Endothelial cell of umbilical vein (primary cell): ENCODE measurements at regions not wholly inside any gene's neighbourhood (a gene's known extent, or its start where the extent isn't known, plus 50 kb on each side); places are given as distances from the start of the nearest gene placed in this dataset.

ENCODE experiments used
- BruUV-seq: library from RNA; stranded (reverse); fragments of 400-500 nt; replicated peaks from 2 replicates; lab custom pipeline; 2021; lab: Mats Ljungman, UMichigan
- CTCF ChIA-PET: fragments of 300-600, 350-600 bp; sonication (Branson Sonifier 250); formaldehyde crosslinking; loops from one replicate; lab custom pipeline; 2021; ENCODE audit warnings: antibody characterized with exemption, inconsistent platforms; lab: Charles Lee
- POLR2A ChIA-PET: fragments of 300-600, 350-600 bp; sonication (Branson Sonifier 250); formaldehyde crosslinking; loops from one replicate; lab custom pipeline; 2021; ENCODE audit warnings: antibody characterized with exemption, inconsistent platforms; lab: Charles Lee
- DNase-seq: peaks from one replicate; pipeline ENCODE4 v3.0.0-alpha.2; 2011; ENCODE audit warnings: low read depth, low spot score
- FAIRE-seq: peaks from 2 replicates; lab custom pipeline; 2011; peaks lifted over from hg19 to GRCh38; lab: Jason Lieb, UNC
- H2AFZ ChIP-seq: 2 replicates; pipeline ENCODE4 v1.6.0; 2012; ENCODE audit warnings: low read depth, low read length, control low read depth, inconsistent platforms
- H3K27ac ChIP-seq: 2 replicates; pipeline ENCODE4 v1.5.1; 2011; ENCODE audit warnings: low read depth, mild to moderate bottlenecking, control low read depth, low read length, moderate library complexity; ENCODE audit not compliant: insufficient read depth
- H3K27me3 ChIP-seq, 2 experiments: 2 replicates each; pipeline versions ENCODE4 v1.6.0 to v1.6.1; 2011; ENCODE audit warnings: low read length in 2 of 2, mixed read lengths in 1 of 2; ENCODE audit not compliant: control insufficient read depth in 2 of 2, insufficient read depth in 2 of 2
- H3K36me3 ChIP-seq, 2 experiments: 2 replicates in 1 of 2; 3 replicates in 1 of 2; pipeline ENCODE4 v1.5.1; 2011; ENCODE audit warnings: low read length in 2 of 2, mild to moderate bottlenecking in 1 of 2, moderate library complexity in 1 of 2; ENCODE audit not compliant: control insufficient read depth in 2 of 2, insufficient read depth in 2 of 2; ENCODE audit errors: extremely low read depth in 1 of 2
- H3K4me1 ChIP-seq: 3 replicates; pipeline ENCODE4 v1.5.1; 2011; ENCODE audit warnings: mild to moderate bottlenecking, low read length; ENCODE audit not compliant: control insufficient read depth, insufficient read depth; ENCODE audit errors: extremely low read depth
- H3K4me2 ChIP-seq: 2 replicates; pipeline ENCODE4 v1.6.1; 2011; ENCODE audit warnings: low read length, control low read depth, mixed read lengths; ENCODE audit not compliant: insufficient read depth
- H3K4me3 ChIP-seq, 3 experiments: fragments of 200-600 bp in 1 of 3; sonication (generic), shearing (Covaris generic) in 1 of 3; replicated peaks in 1 of 3; 2 replicates each; pipeline ENCODE4 v1.5.1; 2011 to 2016; ENCODE audit warnings: control low read depth in 3 of 3, low read length in 3 of 3, mild to moderate bottlenecking in 2 of 3, inconsistent platforms in 1 of 3, low read depth in 1 of 3, moderate library complexity in 1 of 3; ENCODE audit not compliant: insufficient read depth in 1 of 3
- H3K79me2 ChIP-seq: 2 replicates; pipeline ENCODE4 v1.6.0; 2012; ENCODE audit warnings: low read length, inconsistent platforms; ENCODE audit not compliant: control insufficient read depth, insufficient read depth
- H3K9ac ChIP-seq: replicated peaks from 2 replicates; pipeline ENCODE3; 2011; ENCODE audit warnings: low read length, control low read depth; ENCODE audit not compliant: insufficient read depth; ENCODE audit errors: extremely low read depth
- H3K9me1 ChIP-seq: replicated peaks from 3 replicates; pipeline ENCODE4 v1.6.0; 2011; ENCODE audit warnings: mild to moderate bottlenecking, low read length; ENCODE audit not compliant: control insufficient read depth, insufficient read depth; ENCODE audit errors: extremely low read depth
- H3K9me3 ChIP-seq: replicated peaks from 2 replicates; pipeline ENCODE4 v1.5.1; 2012; ENCODE audit warnings: low read length, inconsistent platforms; ENCODE audit not compliant: control insufficient read depth, insufficient read depth
- H4K20me1 ChIP-seq: replicated peaks from 2 replicates; pipeline ENCODE3; 2011; ENCODE audit warnings: mild to moderate bottlenecking, low read length; ENCODE audit not compliant: control insufficient read depth, insufficient read depth; ENCODE audit errors: extremely low read depth
- CTCF ChIP-seq, 2 donors: IDR thresholded peaks; 1 replicate in 1 of 2; 2 replicates in 1 of 2; pipeline ENCODE4 v1.5.1; 2011; ENCODE audit warnings: low read length in 2 of 2, mild to moderate bottlenecking in 2 of 2, moderate library complexity in 2 of 2, control low read depth in 1 of 2, inconsistent platforms in 1 of 2, low read depth in 1 of 2; ENCODE audit not compliant: insufficient read depth in 1 of 2; ENCODE audit errors: extremely low read depth in 1 of 2
- EZH2 ChIP-seq: IDR thresholded peaks from 2 replicates; pipeline ENCODE4 v1.6.1; 2012; ENCODE audit warnings: borderline replicate concordance, low read depth, mild to moderate bottlenecking, moderate library complexity, low read length, inconsistent platforms; ENCODE audit not compliant: severe bottlenecking
- FOS ChIP-seq: IDR thresholded peaks from 2 replicates; pipeline ENCODE4 v1.6.1; 2011; ENCODE audit warnings: mild to moderate bottlenecking, low read length, moderate library complexity, borderline replicate concordance; ENCODE audit not compliant: insufficient read depth
- GATA2 ChIP-seq: IDR thresholded peaks from 2 replicates; pipeline ENCODE4 v1.7.0; 2011; ENCODE audit warnings: low read depth, mild to moderate bottlenecking, moderate library complexity, mixed read lengths, low read length; ENCODE audit not compliant: insufficient read length, insufficient read depth
- JUN ChIP-seq: IDR thresholded peaks from 2 replicates; pipeline ENCODE4 v1.6.1; 2011; ENCODE audit warnings: borderline replicate concordance, low read depth; ENCODE audit not compliant: insufficient read length, insufficient read depth
- MAX ChIP-seq: IDR thresholded peaks from 2 replicates; pipeline ENCODE4 v1.6.1; 2011; ENCODE audit not compliant: insufficient read depth, insufficient read length
- MYC ChIP-seq: IDR thresholded peaks from one replicate; pipeline ENCODE4 v1.6.1; 2011; ENCODE audit warnings: mild to moderate bottlenecking, low read depth, low read length
- POLR2A ChIP-seq: IDR thresholded peaks from 2 replicates; pipeline ENCODE4 v1.6.1; 2012; ENCODE audit warnings: low read depth, mild to moderate bottlenecking, control low read depth, low read length
- POLR2AphosphoS5 ChIP-seq: IDR thresholded peaks from 2 replicates; pipeline ENCODE4 v1.6.1; 2012; ENCODE audit warnings: low read depth, mild to moderate bottlenecking, control low read depth, low read length, moderate library complexity; ENCODE audit not compliant: insufficient read depth
- dilution Hi-C: fragments of 300-500 bp; cut with MboI; formaldehyde crosslinking; loops from one replicate; pipeline ENCODE4 v1.15.0; 2019; ENCODE audit warnings: low sequenced_read_pairs; ENCODE audit not compliant: extremely low pct_ligation_motif_present
- intact Hi-C: fragments of 100-400 bp; cut with micrococcal nuclease; formaldehyde crosslinking; loops from one replicate; pipeline ENCODE4 v1.10.0; 2022

GRCh38 chr7:50953303-50953702 lies 170.6 kb upstream of the GRB10 start:
- CTCF ChIA-PET, result interaction anchor here (1.1 to 2.7 kb wide), 3 partner anchors 10 to 127 kb away, joined by 3 to 10 read pairs (median 6); no protein-coding TSS in a partner anchor
- intact Hi-C loops, result loop anchor here (5.0 kb wide), 2 partner anchors 226 to 456 kb away; no protein-coding TSS in a partner anchor
- BruUV-seq, result no TSS peak
- POLR2A ChIA-PET, result no interaction called here
- Histone ChIP-seq H3K36me3 (no peaks in the 10 kb centered on the region), H3K9me1 (no peaks in the 10 kb centered on the region), H3K4me2 (peak overlapping the region; percentile 57), H3K9ac (no peak overlapping the region), H3K4me3 (no peak overlapping the region), H3K27ac (peak overlapping the region; percentile 85), H3K9me3 (no peaks in the 10 kb centered on the region), H2AFZ (no peak overlapping the region), H3K79me2 (no peaks in the 10 kb centered on the region), H3K4me1 (peaks cover 54% of the 10 kb centered on the region), H4K20me1 (no peaks in the 10 kb centered on the region), H3K27me3 (no peaks in the 10 kb centered on the region)
- DNase-seq (no peak), FAIRE-seq (no peak)
- dilution Hi-C loops, result no loop called here
- TF ChIP-seq MYC, result no peak
- TF ChIP-seq CTCF (IDR thresholded peaks at IDR 0.05; ENCODE audit: extremely low read depth in 1 of 2, insufficient read depth in 1 of 2, low read depth in 1 of 2, low read length in 2 of 2), result no peak
- TF ChIP-seq JUN, result no peak
- no peak for TF ChIP-seq POLR2A

- dilution Hi-C loops (no loop called here), intact Hi-C loops (loop anchor here (5.0 kb wide), 2 partner anchors 225 to 455 kb away; no protein-coding TSS in a partner anchor)
Measured at GRCh38 chr7:50952544-50952943, 169.8 kb upstream of the GRB10 start.

More at GRCh38 chr7:50952544-50952943, 169.8 kb upstream of the GRB10 start:
- no peaks in the 10 kb centered on the region for H3K79me2 ChIP-seq
- no TSS peak for BruUV-seq
- no peaks in the 10 kb centered on the region for H3K27me3 ChIP-seq
- H3K36me3 ChIP-seq, result no peaks in the 10 kb centered on the region
- no peak overlapping the region for H3K9ac ChIP-seq
- CTCF ChIA-PET, result interaction anchor here (0.9 to 2.7 kb wide), 3 partner anchors 9 to 126 kb away, joined by 3 to 10 read pairs (median 6); no protein-coding TSS in a partner anchor
- H3K4me3 ChIP-seq, result no peak overlapping the region
- POLR2A ChIA-PET, result no interaction called here
- H3K27ac ChIP-seq, result no peak overlapping the region
- no peaks in the 10 kb centered on the region for H3K9me3 ChIP-seq
- no peak for FAIRE-seq
- H2AFZ ChIP-seq, result peak overlapping the region; percentile 30
- no peaks in the 10 kb centered on the region for H4K20me1 ChIP-seq
- H3K4me1 ChIP-seq, result peaks cover 47% of the 10 kb centered on the region
- TF ChIP-seq EZH2 (no peak), POLR2A (no peak), JUN (no peak), POLR2AphosphoS5 (no peak), MYC (no peak), GATA2 (no peak), FOS (no peak), CTCF (IDR thresholded peaks at IDR 0.05; ENCODE audit: extremely low read depth in 1 of 2, insufficient read depth in 1 of 2, low read depth in 1 of 2, low read length in 2 of 2) (no peak), MAX (no peak)
- H3K4me2 ChIP-seq, result no peak overlapping the region
- no peak for DNase-seq
- no peaks in the 10 kb centered on the region for H3K9me1 ChIP-seq
